OCI-M1 (cell line): ENCODE measurements at regions not wholly inside any gene's neighbourhood (a gene's known extent, or its start where the extent isn't known, plus 50 kb on each side); places are given as distances from the start of the nearest gene placed in this dataset.

Experiments used
- DNase-seq: peaks from one replicate; lab custom pipeline; 2025; lab: John Stamatoyannopoulos, UW

- no peak for DNase-seq
Measured at GRCh38 chr18:51726614-51727013, 529.1 kb upstream of the MEX3C start.

- DNase-seq, result no peak
Measured at GRCh38 chr18:51727780-51728179, 530.3 kb upstream of the MEX3C start.

GRCh38 chr18:51731070-51731469 is 533.6 kb upstream of the MEX3C start:
- no peak for DNase-seq

- no peak for DNase-seq
Measured at GRCh38 chr18:51734576-51734975, 537.1 kb upstream of the MEX3C start.

- DNase-seq, result no peak
Measured at GRCh38 chr18:51739044-51739666, 541.7 kb upstream of the MEX3C start.

- DNase-seq, result no peak
Measured at GRCh38 chr18:51751901-51752300, 554.4 kb upstream of the MEX3C start.

GRCh38 chr18:51753365-51754057 is 556.0 kb upstream of the MEX3C start:
- DNase-seq, result no peak

GRCh38 chr18:51754566-51754965 is 557.1 kb upstream of the MEX3C start:
- no peak for DNase-seq

GRCh38 chr18:51757255-51757924 is 559.9 kb upstream of the MEX3C start:
- DNase-seq, result no peak

- no peak for DNase-seq
Measured at GRCh38 chr18:51762373-51762772, 564.9 kb upstream of the MEX3C start.

GRCh38 chr18:51765606-51766360 is 568.3 kb upstream of the MEX3C start:
- DNase-seq, result no peak

- DNase-seq, result no peak
Measured at GRCh38 chr18:51767293-51767692, 569.8 kb upstream of the MEX3C start.

GRCh38 chr18:51778115-51778514 is 561.9 kb upstream of the DCC start:
- no peak for DNase-seq

GRCh38 chr18:51789871-51790270 is 550.1 kb upstream of the DCC start:
- no peak for DNase-seq

GRCh38 chr18:51801514-51801913 is 538.5 kb upstream of the DCC start:
- DNase-seq, result no peak

- no peak for DNase-seq
Measured at GRCh38 chr18:51802569-51803428, 537.2 kb upstream of the DCC start.

GRCh38 chr18:51807336-51807735 is 532.7 kb upstream of the DCC start:
- no peak for DNase-seq

GRCh38 chr18:51811883-51812282 is 528.1 kb upstream of the DCC start:
- DNase-seq, result no peak

- DNase-seq, result no peak
Measured at GRCh38 chr18:51813740-51814139, 526.3 kb upstream of the DCC start.

GRCh38 chr18:51821610-51822009 is 518.4 kb upstream of the DCC start:
- DNase-seq, result no peak

- DNase-seq, result no peak
Measured at GRCh38 chr18:51824746-51825145, 515.3 kb upstream of the DCC start.

GRCh38 chr18:51833850-51834249 is 506.1 kb upstream of the DCC start:
- no peak for DNase-seq
